H9 (cell line): ENCODE measurements at regions not wholly inside any gene's neighbourhood (a gene's known extent, or its start where the extent isn't known, plus 50 kb on each side); places are given as distances from the start of the nearest gene placed in this dataset.
"Not testable (repeated sequence)": the region's sequence is repeated elsewhere in the genome, so short reads cannot be mapped to it uniquely, and the experiment has no call there.

Experiments
- DNase-seq: peaks from one replicate; pipeline ENCODE4 v3.0.0-alpha.2; 2017
- H2AFZ ChIP-seq: one replicate; pipeline ENCODE4 v1.6.1; 2013; ENCODE audit warnings: mild to moderate bottlenecking, low read length, control low read depth, moderate library complexity
- H2AK5ac ChIP-seq: 2 replicates; pipeline ENCODE4 v1.6.1; 2013; ENCODE audit warnings: low read length, control low read depth, mixed read lengths; ENCODE audit not compliant: insufficient read length
- H2BK120ac ChIP-seq: one replicate; pipeline ENCODE4 v1.6.1; 2013; ENCODE audit warnings: low read depth, mild to moderate bottlenecking, low read length, control low read depth, inconsistent platforms; ENCODE audit not compliant: poor library complexity, severe bottlenecking
- H2BK12ac ChIP-seq: 2 replicates; pipeline ENCODE4 v1.6.1; 2013; ENCODE audit warnings: low read length, control low read depth, mixed read lengths, low read depth; ENCODE audit not compliant: insufficient read length
- H2BK15ac ChIP-seq: 2 replicates; pipeline ENCODE4 v1.6.1; 2013; ENCODE audit warnings: low read depth, low read length, control low read depth
- H2BK20ac ChIP-seq: one replicate; pipeline ENCODE4 v1.6.1; 2013; ENCODE audit warnings: low read depth, mild to moderate bottlenecking, low read length, control low read depth, inconsistent platforms; ENCODE audit not compliant: poor library complexity, severe bottlenecking
- H2BK5ac ChIP-seq: 2 replicates; pipeline ENCODE4 v1.6.1; 2013; ENCODE audit warnings: low read length, control low read depth, mixed read lengths; ENCODE audit not compliant: insufficient read length
- H3K14ac ChIP-seq: 2 replicates; pipeline ENCODE4 v1.6.1; 2013; ENCODE audit warnings: low read length, control low read depth; ENCODE audit not compliant: insufficient read depth
- H3K18ac ChIP-seq: 2 replicates; pipeline ENCODE4 v1.6.1; 2013; ENCODE audit warnings: low read depth, mild to moderate bottlenecking, mixed read lengths, low read length, control low read depth; ENCODE audit not compliant: insufficient read length
- H3K23ac ChIP-seq: 2 replicates; pipeline ENCODE4 v1.6.1; 2013; ENCODE audit warnings: low read length, control low read depth, mixed read lengths, low read depth; ENCODE audit not compliant: insufficient read length
- H3K23me2 ChIP-seq: 2 replicates; pipeline ENCODE4 v1.6.1; 2013; ENCODE audit warnings: low read depth, mild to moderate bottlenecking, mixed read lengths, low read length, control low read depth; ENCODE audit not compliant: insufficient read length, poor library complexity, severe bottlenecking
- H3K27ac ChIP-seq: 2 replicates; pipeline ENCODE4 v1.5.1; 2013; ENCODE audit warnings: low read length, control low read depth, mixed read lengths, low read depth; ENCODE audit not compliant: insufficient read length
- H3K27me3 ChIP-seq: 2 replicates; pipeline ENCODE4 v1.6.1; 2013; ENCODE audit warnings: low read length, control low read depth, inconsistent platforms; ENCODE audit not compliant: insufficient read depth
- H3K4ac ChIP-seq: 2 replicates; pipeline ENCODE4 v1.6.1; 2013; ENCODE audit warnings: low read depth, mild to moderate bottlenecking, control low read depth, inconsistent platforms, low read length, moderate library complexity
- H3K4me1 ChIP-seq: 2 replicates; pipeline ENCODE4 v1.6.1; 2013; ENCODE audit warnings: low read length, control low read depth, inconsistent platforms; ENCODE audit not compliant: insufficient read depth
- H3K4me2 ChIP-seq: 2 replicates; pipeline ENCODE4 v1.6.1; 2013; ENCODE audit warnings: low read length, control low read depth, mixed read lengths; ENCODE audit not compliant: insufficient read length, insufficient read depth
- H3K56ac ChIP-seq: 2 replicates; pipeline ENCODE4 v1.6.1; 2013; ENCODE audit warnings: low read depth, mild to moderate bottlenecking, mixed read lengths, low read length, control low read depth; ENCODE audit not compliant: insufficient read length
- H3K79me1 ChIP-seq: 2 replicates; pipeline ENCODE4 v1.6.1; 2013; ENCODE audit warnings: low read depth, mild to moderate bottlenecking, moderate library complexity, low read length, control low read depth, inconsistent platforms; ENCODE audit not compliant: insufficient read depth, poor library complexity, severe bottlenecking
- H3K79me2 ChIP-seq: 2 replicates; pipeline ENCODE4 v1.6.1; 2013; ENCODE audit warnings: low read length, control low read depth, inconsistent platforms; ENCODE audit not compliant: insufficient read depth
- H3K9ac ChIP-seq: 2 replicates; pipeline ENCODE4 v1.6.1; 2013; ENCODE audit warnings: low read length, control low read depth, mixed read lengths; ENCODE audit not compliant: insufficient read length; ENCODE audit errors: extremely low read depth
- H3K9me3 ChIP-seq: one replicate; pipeline ENCODE4 v1.6.1; 2013; ENCODE audit warnings: low read depth, low read length, inconsistent platforms; ENCODE audit not compliant: control insufficient read depth
- H3T11ph ChIP-seq: one replicate; pipeline ENCODE4 v1.6.1; 2013; ENCODE audit warnings: mild to moderate bottlenecking, low read length, control low read depth, inconsistent platforms
- H4K20me1 ChIP-seq: one replicate; pipeline ENCODE4 v1.6.1; 2013; ENCODE audit not compliant: control insufficient read depth, insufficient read length, insufficient read depth
- H4K5ac ChIP-seq: 2 replicates; pipeline ENCODE4 v1.6.1; 2013; ENCODE audit warnings: low read depth, mild to moderate bottlenecking, mixed read lengths, low read length, control low read depth; ENCODE audit not compliant: insufficient read length
- H4K8ac ChIP-seq: replicated peaks from 2 replicates; pipeline ENCODE4 v1.6.1; 2013; ENCODE audit warnings: low read length, control low read depth, mixed read lengths, low read depth; ENCODE audit not compliant: insufficient read length
- H4K91ac ChIP-seq: 2 replicates; pipeline ENCODE4 v1.6.1; 2013; ENCODE audit warnings: low read depth, mild to moderate bottlenecking, moderate library complexity, mixed read lengths, low read length, control low read depth; ENCODE audit not compliant: insufficient read length
- H3K27ac Mint-ChIP-seq, 3 experiments: 2 replicates in 2 of 3; 3 replicates in 1 of 3; pipeline ENCODE4 v1.8.0; 2020 to 2021; ENCODE audit warnings: mixed read lengths in 3 of 3, mild to moderate bottlenecking in 1 of 3, moderate library complexity in 1 of 3
- H3K27me3 Mint-ChIP-seq: 2 replicates; pipeline ENCODE4 v1.8.0; 2021; ENCODE audit warnings: low read depth, mild to moderate bottlenecking, moderate library complexity, mixed read lengths
- H3K36me3 Mint-ChIP-seq, 3 experiments: 2 replicates in 2 of 3; 3 replicates in 1 of 3; pipeline ENCODE4 v1.8.0; 2020 to 2021; ENCODE audit warnings: low read depth in 3 of 3, mixed read lengths in 3 of 3; ENCODE audit not compliant: insufficient read depth in 1 of 3
- H3K4me1 Mint-ChIP-seq, 2 experiments: 2 replicates each; pipeline ENCODE4 v1.8.0; 2020; ENCODE audit warnings: mixed read lengths in 2 of 2
- H3K4me3 Mint-ChIP-seq, 2 experiments: 2 replicates in 1 of 2; 3 replicates in 1 of 2; pipeline ENCODE4 v1.8.0; 2020 to 2021; ENCODE audit warnings: mild to moderate bottlenecking in 2 of 2, mixed read lengths in 2 of 2, moderate library complexity in 1 of 2
- H3K9me3 Mint-ChIP-seq, 2 experiments: 2 replicates in 1 of 2; 3 replicates in 1 of 2; pipeline ENCODE4 v1.8.0; 2020; ENCODE audit warnings: mild to moderate bottlenecking in 2 of 2, mixed read lengths in 2 of 2, moderate library complexity in 1 of 2
- WGBS: extraction: QIAGEN DNeasy Blood & Tissue Kit; methylation state at CpG from one replicate; pipeline ENCODE4 v1.1.7; 2013; ENCODE audit warnings: missing lambda C conversion rate, low lambda C conversion rate, mixed read lengths; ENCODE audit not compliant: insufficient read length; ENCODE audit errors: extremely low coverage; 5-methylcytosine and 5-hydroxymethylcytosine counted together
- TF ChIP-seq, protein P1 (sequence below): fragments of 200-600 bp; sonication (generic); conservative IDR thresholded peaks from 3 replicates; pipeline ENCODE4 v1.8.0; 2021; ENCODE audit warnings: antibody characterized with exemption, mild to moderate bottlenecking

DNA sequence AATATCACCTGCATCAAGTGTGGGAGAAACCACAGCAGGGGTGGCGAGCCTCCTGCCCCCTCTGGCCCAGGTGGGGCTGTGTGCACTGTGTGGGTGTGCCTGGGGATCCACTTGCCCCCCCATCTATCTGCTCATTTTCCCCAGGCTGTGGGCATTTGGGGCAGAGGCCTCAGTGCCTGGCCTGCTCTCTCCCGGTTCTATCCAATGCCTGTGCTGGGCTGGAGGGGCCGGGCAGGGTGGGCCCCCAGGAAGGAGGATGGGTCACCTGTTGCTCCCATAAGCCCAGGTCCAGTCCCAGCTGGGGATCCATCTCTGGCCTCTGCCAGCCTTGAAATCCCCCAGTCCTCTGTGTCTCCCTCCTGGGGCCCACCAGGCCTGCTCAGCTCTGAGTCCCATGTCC is 105.6 kb downstream of the TMEM121 start:
- Histone ChIP-seq H3K27me3 (no peaks in the 10 kb centered on the region), H3K79me1 (no peaks in the 10 kb centered on the region), H2BK15ac (no peak overlapping the region), H4K5ac (no peak overlapping the region), H3K56ac (no peak overlapping the region), H3K4me1 (no peaks in the 10 kb centered on the region), H4K8ac (no peak overlapping the region), H2AFZ (no peak overlapping the region), H3K9me3 (peaks cover 58% of the 10 kb centered on the region), H3K27ac (no peak overlapping the region), H2AK5ac (no peak overlapping the region), H3K18ac (no peak overlapping the region), H3K14ac (no peak overlapping the region), H2BK12ac (no peak overlapping the region), H3K23ac (no peak overlapping the region), H2BK20ac (no peak overlapping the region), H3T11ph (no peak overlapping the region), H3K23me2 (no peaks in the 10 kb centered on the region), H2BK120ac (no peak overlapping the region), H3K79me2 (no peaks in the 10 kb centered on the region), H4K20me1 (no peaks in the 10 kb centered on the region), H3K9ac (no peak overlapping the region), H3K4me2 (no peak overlapping the region), H4K91ac (no peak overlapping the region), H2BK5ac (no peak overlapping the region), H3K4ac (no peak overlapping the region)
- no peak for DNase-seq
- Mint-ChIP-seq H3K27me3 (peaks cover 4% of the 10 kb centered on the region), H3K4me3 (no peak overlapping the region), H3K4me1 (no peaks in the 10 kb centered on the region), H3K27ac (no peak overlapping the region), H3K36me3 (peaks cover 20 to 31% (median 24%) of the 10 kb centered on the region in 3 experiments; a peak in 6 of 7 replicates), H3K9me3 (peaks cover 75 to 86% of the 10 kb centered on the region in 2 experiments)
- no CpG with 5 or more reads among the region's 3 CpGs for WGBS
- TF ChIP-seq, protein P1, sequence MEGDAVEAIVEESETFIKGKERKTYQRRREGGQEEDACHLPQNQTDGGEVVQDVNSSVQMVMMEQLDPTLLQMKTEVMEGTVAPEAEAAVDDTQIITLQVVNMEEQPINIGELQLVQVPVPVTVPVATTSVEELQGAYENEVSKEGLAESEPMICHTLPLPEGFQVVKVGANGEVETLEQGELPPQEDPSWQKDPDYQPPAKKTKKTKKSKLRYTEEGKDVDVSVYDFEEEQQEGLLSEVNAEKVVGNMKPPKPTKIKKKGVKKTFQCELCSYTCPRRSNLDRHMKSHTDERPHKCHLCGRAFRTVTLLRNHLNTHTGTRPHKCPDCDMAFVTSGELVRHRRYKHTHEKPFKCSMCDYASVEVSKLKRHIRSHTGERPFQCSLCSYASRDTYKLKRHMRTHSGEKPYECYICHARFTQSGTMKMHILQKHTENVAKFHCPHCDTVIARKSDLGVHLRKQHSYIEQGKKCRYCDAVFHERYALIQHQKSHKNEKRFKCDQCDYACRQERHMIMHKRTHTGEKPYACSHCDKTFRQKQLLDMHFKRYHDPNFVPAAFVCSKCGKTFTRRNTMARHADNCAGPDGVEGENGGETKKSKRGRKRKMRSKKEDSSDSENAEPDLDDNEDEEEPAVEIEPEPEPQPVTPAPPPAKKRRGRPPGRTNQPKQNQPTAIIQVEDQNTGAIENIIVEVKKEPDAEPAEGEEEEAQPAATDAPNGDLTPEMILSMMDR, result no peak

DNA sequence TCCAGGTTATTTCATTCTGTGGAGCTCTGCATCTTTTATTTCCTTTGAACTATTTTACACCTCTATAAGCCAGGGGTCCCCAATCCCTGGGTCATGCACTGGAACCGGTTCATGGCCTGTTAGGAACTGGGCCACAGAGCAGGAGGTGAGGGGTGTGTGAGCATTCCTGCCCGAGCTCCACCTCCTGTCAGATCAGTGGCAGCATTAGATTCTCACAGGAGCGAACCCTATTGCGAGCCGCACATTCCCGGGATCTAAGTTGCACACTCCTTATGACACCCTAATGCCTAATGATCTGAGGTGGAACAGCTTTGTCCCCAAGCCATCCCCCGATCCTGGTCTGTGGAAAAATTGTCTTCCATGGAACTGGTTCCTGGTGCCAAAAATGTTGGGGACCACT is 107.2 kb downstream of the TMEM121 start:
- H3K27me3 Mint-ChIP-seq, result not testable (repeated sequence)
- WGBS, result no CpG with 5 or more reads among the region's 7 CpGs
- H3K9me3 Mint-ChIP-seq, result peaks cover 63 to 73% of the 10 kb centered on the region in 2 experiments

More for the DNA sequence above, 107.2 kb downstream of the TMEM121 start:
- H2AK5ac ChIP-seq, H4K8ac ChIP-seq, H3K27ac Mint-ChIP-seq, H4K5ac ChIP-seq, H2BK20ac ChIP-seq, H3K27me3 ChIP-seq, H3K27ac ChIP-seq, H3K56ac ChIP-seq, H3K79me1 ChIP-seq, H4K91ac ChIP-seq, H3K23ac ChIP-seq, H2BK12ac ChIP-seq, H3T11ph ChIP-seq, H3K9ac ChIP-seq, H3K4me3 Mint-ChIP-seq, DNase-seq, H2BK5ac ChIP-seq, H3K4me1 ChIP-seq, H3K14ac ChIP-seq, H2BK120ac ChIP-seq, H3K4me1 Mint-ChIP-seq, H3K23me2 ChIP-seq, H3K79me2 ChIP-seq, H4K20me1 ChIP-seq, H3K18ac ChIP-seq, H2AFZ ChIP-seq, H3K4ac ChIP-seq, H3K4me2 ChIP-seq, H2BK15ac ChIP-seq: not testable (repeated sequence)
- peaks cover 60% of the 10 kb centered on the region for H3K9me3 ChIP-seq
- H3K36me3 Mint-ChIP-seq, result peaks cover 21 to 32% (median 21%) of the 10 kb centered on the region in 3 experiments; a peak in 6 of 7 replicates
